ENCODE measurements at regions not wholly inside any gene's neighbourhood (a gene's known extent, or its start where the extent isn't known, plus 50 kb on each side); places are given as distances from the start of the nearest gene placed in this dataset.
"Not testable (repeated sequence)": the region's sequence is repeated elsewhere in the genome, so short reads cannot be mapped to it uniquely, and the experiment has no call there.

DNA sequence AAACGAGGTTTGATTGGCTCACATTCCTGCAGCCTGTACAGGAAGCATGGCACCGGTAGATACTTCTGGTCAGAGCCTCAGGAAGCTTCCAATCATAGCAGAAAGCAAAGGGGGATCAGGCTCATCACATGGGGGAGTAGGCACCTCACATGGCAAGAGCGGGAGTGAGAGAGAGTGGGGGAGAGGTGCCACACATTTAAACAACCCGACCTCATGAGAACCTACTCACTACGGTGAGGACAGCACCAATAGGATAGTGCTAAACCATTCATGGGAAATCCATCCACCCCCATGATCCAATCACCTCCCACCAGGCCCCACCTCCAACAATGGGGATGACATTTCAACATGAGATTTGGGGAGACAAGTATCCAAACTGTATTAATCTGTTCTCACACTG is 105.8 kb downstream of the SOCS6 start:
- DNase-seq (ENCODE audit: low read depth, low spot score): no peak

DNA sequence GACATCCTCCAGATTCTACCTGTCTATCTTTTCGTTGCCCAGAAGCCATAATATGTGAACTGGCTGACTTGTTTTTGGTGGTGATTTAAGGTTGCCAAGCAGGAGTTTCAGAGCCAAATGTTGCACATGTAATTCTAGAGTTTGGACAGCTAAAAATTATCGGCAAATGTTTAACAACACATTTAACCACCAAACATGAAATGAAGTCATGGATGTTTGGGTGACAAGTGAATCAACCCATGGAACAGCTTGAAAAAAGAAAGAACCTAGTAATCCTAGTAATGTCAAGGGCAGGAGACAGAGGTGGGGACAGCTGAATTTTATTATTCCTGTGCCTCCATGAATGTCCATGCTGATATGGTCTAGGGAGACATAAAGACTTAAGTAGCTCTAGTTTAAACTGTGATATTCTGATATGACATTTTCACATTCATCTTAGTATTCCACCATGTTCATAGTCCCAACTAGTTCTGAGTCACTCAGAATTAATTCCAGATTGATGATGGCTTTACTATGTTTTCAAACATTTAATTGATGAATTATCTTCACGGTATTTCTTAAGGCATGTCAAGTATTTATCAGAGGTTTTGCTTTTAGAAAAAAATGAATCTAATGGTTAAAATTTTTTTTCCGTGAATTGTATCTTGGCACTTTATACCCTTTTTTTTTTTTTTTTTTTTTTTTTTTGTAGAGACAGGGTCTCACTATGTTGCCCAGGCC is 101.7 kb downstream of the SOCS6 start:
- no peak for DNase-seq (ENCODE audit: low read depth, low spot score)

DNA sequence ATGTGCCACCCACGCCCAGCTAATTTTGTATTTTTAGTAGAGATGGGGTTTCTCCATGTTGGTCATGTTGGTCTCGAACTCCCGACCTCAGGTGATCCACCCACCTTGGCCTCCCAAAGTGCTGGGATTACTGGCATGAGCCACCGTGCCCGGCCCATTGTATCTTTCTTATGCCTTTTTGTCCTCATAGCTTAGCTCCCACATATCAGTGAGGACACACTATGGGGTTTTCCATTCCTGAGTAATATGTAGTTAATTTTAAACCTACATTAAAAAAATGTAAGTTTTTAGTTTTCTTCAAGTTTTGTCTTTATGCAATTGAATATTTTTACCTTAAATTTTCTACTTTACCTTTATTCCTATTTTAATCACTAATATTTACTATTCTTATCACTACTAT is 100.2 kb downstream of the SOCS6 start:
- DNase-seq (ENCODE audit: low read depth, low spot score): not testable (repeated sequence)

DNA sequence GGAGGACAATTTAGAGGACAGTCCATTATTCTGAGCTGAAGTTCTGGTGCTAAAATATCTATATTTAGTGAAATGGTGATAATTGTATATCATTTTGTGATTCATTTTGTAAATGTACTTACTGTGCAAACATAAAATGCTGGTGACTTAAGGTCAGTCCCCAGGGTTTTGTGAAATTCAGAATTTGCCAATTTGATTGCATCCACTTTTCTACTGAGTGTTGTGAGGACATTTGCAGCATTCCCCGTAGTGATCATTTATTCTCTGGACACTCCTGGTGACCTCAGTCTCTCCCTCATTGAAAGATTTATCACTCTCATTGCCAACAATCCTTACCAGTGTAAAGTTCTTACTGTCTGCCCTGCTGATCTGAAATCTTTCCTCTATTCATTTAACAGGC is 98.2 kb downstream of the SOCS6 start:
- no peak for DNase-seq (ENCODE audit: low read depth, low spot score)

DNA sequence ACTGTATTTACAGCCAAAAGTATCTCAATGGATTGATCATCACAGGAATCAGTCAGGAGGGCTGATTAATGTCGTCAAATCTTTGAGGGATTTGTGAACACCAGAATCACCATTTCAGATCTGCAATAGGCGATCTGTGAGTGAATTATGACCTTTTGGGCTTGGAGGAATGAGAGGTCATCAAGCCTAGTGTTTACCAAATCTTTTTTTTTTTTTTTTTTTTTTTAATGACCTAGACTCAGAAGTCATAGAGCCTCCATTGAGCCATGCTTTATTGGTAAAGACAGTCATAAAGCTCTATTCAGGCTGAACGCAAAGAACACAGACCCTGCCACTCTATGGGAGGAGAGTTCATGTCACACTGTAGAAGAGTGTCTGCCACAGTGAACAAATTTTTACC is 97.7 kb downstream of the SOCS6 start:
- no peak for DNase-seq (ENCODE audit: low read depth, low spot score)

DNA sequence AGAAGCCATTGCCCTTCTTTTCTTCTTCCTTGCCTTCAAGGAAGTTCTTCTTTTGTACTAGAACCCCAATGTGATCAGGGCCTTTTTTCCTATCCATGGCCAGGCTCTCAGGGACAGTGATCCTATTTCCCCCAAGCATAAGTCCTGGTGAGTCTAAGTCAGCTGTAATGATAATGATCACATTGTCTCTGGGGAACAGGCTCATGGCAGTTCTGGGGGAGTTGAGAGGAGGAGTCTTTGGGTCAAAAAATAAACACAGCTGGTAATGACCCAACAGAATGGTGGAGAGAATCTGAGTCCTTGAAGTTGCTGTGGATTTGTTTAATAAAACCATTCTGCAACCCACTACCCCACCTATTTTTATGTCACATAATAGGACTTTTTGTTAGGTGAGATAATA is 96.6 kb downstream of the SOCS6 start:
- no peak for DNase-seq (ENCODE audit: low read depth, low spot score)

DNA sequence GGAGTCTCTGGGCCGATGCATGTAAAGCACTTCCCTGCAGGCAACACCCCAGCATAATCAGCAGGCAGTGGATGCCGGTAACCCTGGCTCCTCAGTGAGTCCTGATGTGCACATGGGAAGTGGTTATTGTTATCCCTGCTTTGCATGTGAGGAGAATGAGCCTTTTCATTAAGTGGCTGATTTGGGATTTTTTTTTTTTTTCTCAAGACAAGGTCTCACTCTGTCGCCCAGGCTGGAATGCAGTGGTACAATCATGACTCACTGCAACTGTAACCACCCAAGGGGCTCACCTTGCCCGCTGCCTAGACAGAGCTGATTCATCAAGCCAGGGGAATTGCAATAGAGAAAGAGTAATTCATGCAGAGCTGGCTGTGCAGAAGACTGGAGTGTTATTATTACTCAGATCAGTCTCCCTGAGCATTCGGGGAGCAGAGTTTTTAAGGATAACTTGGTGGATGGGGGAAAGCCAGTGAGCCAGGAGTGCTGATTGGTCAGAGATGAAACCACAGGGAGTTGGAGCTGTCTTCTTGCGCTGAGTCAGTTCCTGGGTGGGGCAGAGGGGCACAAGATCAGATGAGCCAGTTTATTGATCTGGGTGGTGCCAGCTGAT is 95.4 kb downstream of the SOCS6 start:
- no peak for DNase-seq (ENCODE audit: low read depth, low spot score)

DNA sequence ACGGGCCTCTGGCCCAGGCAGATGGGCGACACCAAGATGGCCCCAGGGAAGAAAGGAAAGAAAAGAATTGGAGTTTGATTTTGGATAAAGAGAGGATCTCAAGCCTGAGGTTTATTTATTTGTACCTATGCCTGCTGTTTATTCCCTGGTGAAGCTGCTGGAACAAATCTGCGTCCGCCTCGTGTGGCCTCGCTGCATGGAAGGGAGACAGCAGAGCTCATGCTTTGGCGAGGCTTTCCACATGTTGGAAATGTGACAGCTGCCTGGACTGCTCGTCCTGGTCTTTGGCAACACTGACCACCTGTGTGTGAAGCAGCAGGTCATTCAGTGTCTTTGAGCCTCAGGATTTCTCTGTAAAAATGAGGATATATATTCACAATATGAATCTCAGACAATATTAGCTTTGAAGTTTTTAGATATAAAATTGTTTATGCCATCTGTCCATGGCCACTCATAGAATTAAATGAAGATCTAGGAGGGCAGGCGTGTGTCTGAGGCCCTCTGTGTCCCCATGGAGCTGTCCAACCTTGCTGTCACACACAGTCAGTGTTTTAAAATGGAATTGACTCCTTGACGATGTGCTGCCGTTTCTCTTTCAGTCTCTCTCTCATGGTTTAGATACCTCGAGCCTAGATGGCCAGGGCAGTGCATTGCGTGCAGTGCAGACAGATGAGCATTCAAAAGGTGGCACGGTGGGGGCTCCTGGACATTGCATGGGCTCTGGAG is 94.3 kb downstream of the SOCS6 start:
- no peak for DNase-seq (ENCODE audit: low read depth, low spot score)

DNA sequence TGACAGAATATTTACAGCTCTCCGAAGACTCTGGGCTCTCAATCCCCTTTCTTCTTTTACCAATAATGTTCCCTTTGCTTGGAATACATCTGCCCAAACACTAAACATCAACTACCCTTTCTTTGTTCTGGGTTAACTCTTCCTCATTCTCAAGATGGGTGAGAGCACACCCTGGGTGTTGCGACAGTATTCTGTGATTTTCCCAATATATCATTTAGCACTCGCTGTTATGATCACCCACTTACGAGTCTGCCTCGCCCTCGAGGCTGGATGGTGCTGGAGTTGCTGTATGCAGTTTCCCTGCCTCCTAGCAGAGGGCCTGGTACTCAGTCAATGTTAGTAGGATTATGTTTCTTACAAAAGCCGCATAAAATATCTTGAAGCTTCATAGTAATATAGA is 93.2 kb downstream of the SOCS6 start:
- no peak for DNase-seq (ENCODE audit: low read depth, low spot score)

DNA sequence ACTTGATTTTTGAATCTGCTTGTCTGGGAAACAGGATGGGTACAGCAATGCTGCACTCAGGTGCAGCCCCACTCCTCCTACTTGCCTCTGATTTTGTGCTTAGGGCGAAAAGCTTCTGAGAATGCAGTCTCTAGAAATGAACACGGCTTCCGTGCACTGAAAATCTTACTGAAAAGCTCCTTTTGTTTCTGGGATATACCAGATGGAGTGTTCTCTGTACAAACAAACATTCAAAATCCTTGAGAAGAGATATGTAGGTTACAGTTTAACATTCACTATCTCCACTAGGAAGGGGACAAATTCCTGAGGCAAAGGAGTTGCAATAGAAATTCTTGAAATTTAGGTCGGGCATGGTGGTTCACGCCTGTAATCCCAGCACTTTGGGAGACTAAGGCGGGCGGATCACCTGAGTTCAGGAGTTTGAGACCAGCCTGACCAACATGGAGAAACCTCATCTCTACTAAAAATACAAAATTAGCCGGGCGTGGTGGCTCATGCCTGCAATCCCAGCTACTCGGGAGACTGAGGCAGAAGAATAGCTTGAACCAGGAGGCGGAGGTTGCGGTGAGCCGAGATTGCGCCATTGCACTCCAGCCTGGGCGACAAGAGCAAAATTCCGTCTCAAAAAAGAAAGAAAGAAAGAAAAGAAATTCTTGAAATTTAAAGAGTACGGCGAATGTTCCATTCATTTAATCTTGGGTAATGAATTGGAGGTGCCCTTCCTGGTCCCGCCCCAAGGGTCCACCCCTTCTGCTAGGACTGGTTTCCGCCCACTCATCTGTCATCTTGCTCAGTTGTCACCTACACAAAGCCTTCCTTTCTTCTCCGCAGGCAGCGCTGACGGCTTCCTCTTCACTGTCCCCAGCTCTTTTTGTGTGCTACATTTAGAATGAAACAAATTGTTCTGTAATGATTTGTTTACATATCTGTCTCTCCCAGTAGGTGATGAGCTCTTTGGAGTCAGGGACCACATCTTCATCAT is 92.4 kb downstream of the SOCS6 start:
- no peak for DNase-seq (ENCODE audit: low read depth, low spot score)

Data from activated CD4-positive, CD25-positive, alpha-beta regulatory T cell treated with anti-CD3 and anti-CD28 coated beads, Interleukin-2, amount 50 U/mL, for 16 hours (primary cell).